ENCODE measurements at regions not wholly inside any gene's neighbourhood (a gene's known extent, or its start where the extent isn't known, plus 50 kb on each side); places are given as distances from the start of the nearest gene placed in this dataset.
"Not testable (repeated sequence)": the region's sequence is repeated elsewhere in the genome, so short reads cannot be mapped to it uniquely, and the experiment has no call there.

DNA sequence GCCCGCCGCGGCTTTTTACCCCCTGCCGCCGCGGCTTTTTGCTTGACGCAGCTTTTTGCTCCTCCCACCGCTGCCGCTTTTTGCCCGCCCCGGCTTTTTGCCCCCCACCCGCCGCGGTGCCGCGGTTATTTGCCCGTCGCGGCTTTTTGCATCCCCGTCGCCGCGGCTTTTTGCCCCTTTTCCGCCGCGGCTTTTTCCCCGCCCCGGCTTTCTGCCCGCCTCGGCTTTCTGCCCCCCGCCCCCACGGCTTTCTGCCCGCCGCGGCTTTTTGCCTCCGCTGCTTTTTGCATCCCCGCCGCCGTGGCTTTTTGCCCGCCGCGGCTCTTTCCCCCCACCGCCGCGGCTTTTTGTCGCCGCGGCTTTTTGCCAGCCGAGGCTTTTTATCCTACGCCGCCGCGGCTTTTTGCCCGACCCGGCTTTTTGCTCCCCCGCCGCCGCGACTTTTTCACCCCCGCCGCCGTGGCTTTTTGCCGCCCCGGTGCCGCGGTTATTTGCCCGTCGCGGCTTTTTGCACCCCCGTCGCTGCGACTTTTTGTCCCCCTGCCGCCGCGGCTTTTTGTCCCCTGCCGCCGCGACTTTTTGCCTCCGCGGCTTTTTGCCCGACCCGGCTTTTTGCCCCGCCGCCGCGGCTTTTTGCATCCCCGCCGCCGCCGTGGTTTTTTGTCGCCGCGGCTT lies 105.5 kb upstream of the FAM72C start:
- TF ChIP-seq, protein P1, sequence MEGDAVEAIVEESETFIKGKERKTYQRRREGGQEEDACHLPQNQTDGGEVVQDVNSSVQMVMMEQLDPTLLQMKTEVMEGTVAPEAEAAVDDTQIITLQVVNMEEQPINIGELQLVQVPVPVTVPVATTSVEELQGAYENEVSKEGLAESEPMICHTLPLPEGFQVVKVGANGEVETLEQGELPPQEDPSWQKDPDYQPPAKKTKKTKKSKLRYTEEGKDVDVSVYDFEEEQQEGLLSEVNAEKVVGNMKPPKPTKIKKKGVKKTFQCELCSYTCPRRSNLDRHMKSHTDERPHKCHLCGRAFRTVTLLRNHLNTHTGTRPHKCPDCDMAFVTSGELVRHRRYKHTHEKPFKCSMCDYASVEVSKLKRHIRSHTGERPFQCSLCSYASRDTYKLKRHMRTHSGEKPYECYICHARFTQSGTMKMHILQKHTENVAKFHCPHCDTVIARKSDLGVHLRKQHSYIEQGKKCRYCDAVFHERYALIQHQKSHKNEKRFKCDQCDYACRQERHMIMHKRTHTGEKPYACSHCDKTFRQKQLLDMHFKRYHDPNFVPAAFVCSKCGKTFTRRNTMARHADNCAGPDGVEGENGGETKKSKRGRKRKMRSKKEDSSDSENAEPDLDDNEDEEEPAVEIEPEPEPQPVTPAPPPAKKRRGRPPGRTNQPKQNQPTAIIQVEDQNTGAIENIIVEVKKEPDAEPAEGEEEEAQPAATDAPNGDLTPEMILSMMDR (conservative IDR thresholded peaks at IDR 0.05; ENCODE audit: low read depth in 2 of 2) = not testable (repeated sequence)
- not testable (repeated sequence) for TF ChIP-seq POLR2AphosphoS5 (IDR thresholded peaks at IDR 0.05; ENCODE audit: low read depth); EZH2phosphoT487 (IDR thresholded peaks at IDR 0.05; ENCODE audit: unreplicated experiment); EZH2 (IDR thresholded peaks at IDR 0.05; ENCODE audit: low read depth, unreplicated experiment); ZNF462 (CRISPR knock-in tag; IDR thresholded peaks at IDR 0.05); CREB1 (CRISPR knock-in tag; IDR thresholded peaks at IDR 0.05; ENCODE audit: low read depth); JUNB (IDR thresholded peaks at IDR 0.05; ENCODE audit: unreplicated experiment)
- TF ChIP-seq, protein P2, sequence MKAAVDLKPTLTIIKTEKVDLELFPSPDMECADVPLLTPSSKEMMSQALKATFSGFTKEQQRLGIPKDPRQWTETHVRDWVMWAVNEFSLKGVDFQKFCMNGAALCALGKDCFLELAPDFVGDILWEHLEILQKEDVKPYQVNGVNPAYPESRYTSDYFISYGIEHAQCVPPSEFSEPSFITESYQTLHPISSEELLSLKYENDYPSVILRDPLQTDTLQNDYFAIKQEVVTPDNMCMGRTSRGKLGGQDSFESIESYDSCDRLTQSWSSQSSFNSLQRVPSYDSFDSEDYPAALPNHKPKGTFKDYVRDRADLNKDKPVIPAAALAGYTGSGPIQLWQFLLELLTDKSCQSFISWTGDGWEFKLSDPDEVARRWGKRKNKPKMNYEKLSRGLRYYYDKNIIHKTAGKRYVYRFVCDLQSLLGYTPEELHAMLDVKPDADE (IDR thresholded peaks at IDR 0.05) = not testable (repeated sequence)
- TF ChIP-seq, protein P3, sequence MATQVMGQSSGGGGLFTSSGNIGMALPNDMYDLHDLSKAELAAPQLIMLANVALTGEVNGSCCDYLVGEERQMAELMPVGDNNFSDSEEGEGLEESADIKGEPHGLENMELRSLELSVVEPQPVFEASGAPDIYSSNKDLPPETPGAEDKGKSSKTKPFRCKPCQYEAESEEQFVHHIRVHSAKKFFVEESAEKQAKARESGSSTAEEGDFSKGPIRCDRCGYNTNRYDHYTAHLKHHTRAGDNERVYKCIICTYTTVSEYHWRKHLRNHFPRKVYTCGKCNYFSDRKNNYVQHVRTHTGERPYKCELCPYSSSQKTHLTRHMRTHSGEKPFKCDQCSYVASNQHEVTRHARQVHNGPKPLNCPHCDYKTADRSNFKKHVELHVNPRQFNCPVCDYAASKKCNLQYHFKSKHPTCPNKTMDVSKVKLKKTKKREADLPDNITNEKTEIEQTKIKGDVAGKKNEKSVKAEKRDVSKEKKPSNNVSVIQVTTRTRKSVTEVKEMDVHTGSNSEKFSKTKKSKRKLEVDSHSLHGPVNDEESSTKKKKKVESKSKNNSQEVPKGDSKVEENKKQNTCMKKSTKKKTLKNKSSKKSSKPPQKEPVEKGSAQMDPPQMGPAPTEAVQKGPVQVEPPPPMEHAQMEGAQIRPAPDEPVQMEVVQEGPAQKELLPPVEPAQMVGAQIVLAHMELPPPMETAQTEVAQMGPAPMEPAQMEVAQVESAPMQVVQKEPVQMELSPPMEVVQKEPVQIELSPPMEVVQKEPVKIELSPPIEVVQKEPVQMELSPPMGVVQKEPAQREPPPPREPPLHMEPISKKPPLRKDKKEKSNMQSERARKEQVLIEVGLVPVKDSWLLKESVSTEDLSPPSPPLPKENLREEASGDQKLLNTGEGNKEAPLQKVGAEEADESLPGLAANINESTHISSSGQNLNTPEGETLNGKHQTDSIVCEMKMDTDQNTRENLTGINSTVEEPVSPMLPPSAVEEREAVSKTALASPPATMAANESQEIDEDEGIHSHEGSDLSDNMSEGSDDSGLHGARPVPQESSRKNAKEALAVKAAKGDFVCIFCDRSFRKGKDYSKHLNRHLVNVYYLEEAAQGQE (IDR thresholded peaks at IDR 0.05; ENCODE audit: unreplicated experiment) = not testable (repeated sequence)

Data from GM23338 (cell line).